Lung (tissue), 11 donors: ENCODE measurements at regions not wholly inside any gene's neighbourhood (a gene's known extent, or its start where the extent isn't known, plus 50 kb on each side); places are given as distances from the start of the nearest gene placed in this dataset.

Experiments used
- ATAC-seq: fragments of 200-7000 bp; cut with Tn5 transposase; one replicate; pipeline ENCODE4 v1.9.1; 2020; ENCODE audit warnings: moderate number of reproducible peaks; ENCODE audit not compliant: insufficient read depth, low FRiP score
- DNase-seq, 3 donors: peaks; one replicate each; pipeline ENCODE4 v3.0.0-alpha.2; 2013 to 2017
- H3K27ac ChIP-seq, 2 donors: one replicate each; pipeline ENCODE4 v1.5.1; 2013; ENCODE audit warnings: mild to moderate bottlenecking in 2 of 2, moderate library complexity in 2 of 2, control low read depth in 1 of 2, inconsistent platforms in 1 of 2, low read depth in 1 of 2, low read length in 1 of 2
- H3K27me3 ChIP-seq, 3 donors: one replicate each; pipeline ENCODE4 v1.5.1; 2013; ENCODE audit warnings: low read length in 2 of 3; ENCODE audit not compliant: control insufficient read depth in 3 of 3, insufficient read depth in 3 of 3
- H3K36me3 ChIP-seq, 4 donors: one replicate each; pipeline ENCODE4 v1.5.1; 2013; ENCODE audit warnings: low read length in 4 of 4, mild to moderate bottlenecking in 1 of 4, moderate library complexity in 1 of 4; ENCODE audit not compliant: control insufficient read depth in 4 of 4, insufficient read depth in 4 of 4
- H3K4me1 ChIP-seq, 5 donors: one replicate each; pipeline ENCODE4 v1.5.1; 2013; ENCODE audit warnings: low read length in 5 of 5, mild to moderate bottlenecking in 2 of 5, moderate library complexity in 1 of 5; ENCODE audit not compliant: control insufficient read depth in 5 of 5, insufficient read depth in 5 of 5
- H3K4me3 ChIP-seq: one replicate; pipeline ENCODE4 v1.5.1; 2013; ENCODE audit warnings: mild to moderate bottlenecking, control low read depth, moderate library complexity
- H3K9ac ChIP-seq, 2 donors: one replicate each; pipeline ENCODE4 v1.5.1; 2013; ENCODE audit warnings: low read length in 2 of 2, control low read depth in 1 of 2; ENCODE audit not compliant: insufficient read depth in 1 of 2
- H3K9me3 ChIP-seq, 4 donors: one replicate each; pipeline ENCODE4 v1.5.1; 2013; ENCODE audit warnings: low read length in 3 of 4, mild to moderate bottlenecking in 1 of 4, moderate library complexity in 1 of 4; ENCODE audit not compliant: control insufficient read depth in 4 of 4, insufficient read depth in 3 of 4
- WGBS, 2 donors: extraction: QIAGEN DNeasy Blood & Tissue Kit; methylation state at CpG; one replicate each; pipeline ENCODE4 v1.1.7; 2013; 5-methylcytosine and 5-hydroxymethylcytosine counted together
- TF ChIP-seq, protein P1 (sequence below): IDR thresholded peaks from 2 replicates; pipeline ENCODE4 v1.5.1; 2012; ENCODE audit warnings: mild to moderate bottlenecking; ENCODE audit errors: control extremely low read depth, extremely low read depth
- donor health status: control.
- donor health status: control.
- donor health status: Bipolar disorder and iron deficiency.
- donor health status: healthy.
- donor health status: DM: yes; HTN: yes; CAD: no.

GRCh38 chr5:3343911-3344310, 251.7 kb upstream of the IRX1 start:
- H3K9me3 ChIP-seq, result peaks cover 0 to 9% (median 0%) of the 10 kb centered on the region in 4 donors
- TF ChIP-seq, protein P1, sequence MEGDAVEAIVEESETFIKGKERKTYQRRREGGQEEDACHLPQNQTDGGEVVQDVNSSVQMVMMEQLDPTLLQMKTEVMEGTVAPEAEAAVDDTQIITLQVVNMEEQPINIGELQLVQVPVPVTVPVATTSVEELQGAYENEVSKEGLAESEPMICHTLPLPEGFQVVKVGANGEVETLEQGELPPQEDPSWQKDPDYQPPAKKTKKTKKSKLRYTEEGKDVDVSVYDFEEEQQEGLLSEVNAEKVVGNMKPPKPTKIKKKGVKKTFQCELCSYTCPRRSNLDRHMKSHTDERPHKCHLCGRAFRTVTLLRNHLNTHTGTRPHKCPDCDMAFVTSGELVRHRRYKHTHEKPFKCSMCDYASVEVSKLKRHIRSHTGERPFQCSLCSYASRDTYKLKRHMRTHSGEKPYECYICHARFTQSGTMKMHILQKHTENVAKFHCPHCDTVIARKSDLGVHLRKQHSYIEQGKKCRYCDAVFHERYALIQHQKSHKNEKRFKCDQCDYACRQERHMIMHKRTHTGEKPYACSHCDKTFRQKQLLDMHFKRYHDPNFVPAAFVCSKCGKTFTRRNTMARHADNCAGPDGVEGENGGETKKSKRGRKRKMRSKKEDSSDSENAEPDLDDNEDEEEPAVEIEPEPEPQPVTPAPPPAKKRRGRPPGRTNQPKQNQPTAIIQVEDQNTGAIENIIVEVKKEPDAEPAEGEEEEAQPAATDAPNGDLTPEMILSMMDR, result no peak
- WGBS, 2 donors, result 82 to 89% methylated on average over 6 of the region's 6 CpGs
- H3K9ac ChIP-seq, result no peak overlapping the region
- H3K4me1 ChIP-seq, result peaks cover 0 to 9% (median 0%) of the 10 kb centered on the region in 5 donors
- no peak overlapping the region for H3K27ac ChIP-seq
- no peak for ATAC-seq
- no peaks in the 10 kb centered on the region for H3K36me3 ChIP-seq
- H3K4me3 ChIP-seq, result no peak overlapping the region
- H3K27me3 ChIP-seq, result no peaks in the 10 kb centered on the region
- no peak for DNase-seq

DNA sequence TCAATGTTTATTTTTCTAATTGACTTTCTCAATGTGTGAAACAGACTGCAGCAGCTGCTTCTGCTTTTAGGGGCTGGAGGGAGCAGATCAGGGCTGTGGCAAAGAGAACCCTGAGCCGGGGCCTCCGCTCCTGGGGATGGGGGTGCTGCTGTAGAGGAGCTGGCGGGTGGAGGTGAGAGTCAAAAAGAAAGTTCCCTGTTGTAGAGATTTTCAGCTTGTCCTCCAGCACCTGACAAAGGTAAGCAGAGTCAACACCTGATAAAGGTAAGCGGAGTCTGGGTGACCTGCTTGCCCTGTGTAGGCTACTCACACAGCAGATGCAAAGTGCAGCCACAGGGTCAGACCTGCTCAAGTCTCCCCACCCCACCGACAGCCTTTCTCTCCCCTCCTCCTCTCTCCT, 252.4 kb upstream of the IRX1 start:
- 70 to 73% methylated on average over 5 of the region's 5 CpGs for WGBS, 2 donors
- peaks cover 0 to 9% (median 0%) of the 10 kb centered on the region in 5 donors for H3K4me1 ChIP-seq
- peaks cover 0 to 9% (median 0%) of the 10 kb centered on the region in 4 donors for H3K9me3 ChIP-seq
- no peak overlapping the region for H3K27ac ChIP-seq
- no peak overlapping the region for H3K9ac ChIP-seq
- TF ChIP-seq, protein P1, result no peak
- H3K4me3 ChIP-seq, result no peak overlapping the region
- H3K27me3 ChIP-seq, result no peaks in the 10 kb centered on the region
- no peak for DNase-seq
- ATAC-seq, result no peak
- H3K36me3 ChIP-seq, result no peaks in the 10 kb centered on the region

DNA sequence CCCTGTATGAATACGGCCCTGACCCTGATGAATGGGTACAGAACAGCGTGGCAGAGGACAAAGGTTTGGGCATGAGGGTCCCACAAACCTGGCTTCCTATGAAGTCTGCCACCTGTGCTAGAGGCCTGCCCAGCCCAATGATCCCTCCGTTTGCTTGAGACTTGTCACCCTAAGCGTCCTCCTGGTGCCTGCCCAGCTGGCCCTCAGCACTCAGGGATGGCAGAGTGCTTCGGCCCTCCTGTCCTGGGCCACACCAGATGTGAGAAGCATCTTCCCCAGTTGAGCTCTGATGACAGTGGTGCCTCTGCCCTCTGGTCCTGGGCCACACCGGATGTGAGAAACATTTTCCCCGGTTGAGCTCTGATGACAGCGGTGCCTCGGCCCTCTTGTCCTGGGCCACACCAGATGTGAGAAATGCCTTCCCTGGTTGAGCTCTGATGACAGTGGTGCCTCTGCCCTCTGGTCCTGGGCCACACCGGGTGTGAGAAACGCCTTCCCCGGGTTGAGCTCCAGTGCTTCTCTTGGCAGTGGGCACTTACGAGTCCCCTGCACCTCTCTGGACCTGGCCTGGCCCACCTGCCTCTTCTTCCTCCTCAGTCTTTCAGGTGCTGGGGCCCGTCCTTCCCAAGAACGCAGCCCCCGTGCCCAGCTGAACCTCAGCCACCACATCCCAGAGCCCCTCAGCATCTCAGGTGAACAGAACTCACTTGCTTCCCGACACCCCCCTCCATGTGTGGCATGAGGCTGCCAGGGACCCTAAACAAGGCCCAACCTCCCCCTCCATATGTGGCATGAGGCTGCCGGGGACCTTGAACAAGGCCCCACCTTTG, 253.1 kb upstream of the IRX1 start:
- ATAC-seq, result no peak

More for the DNA sequence above, 253.1 kb upstream of the IRX1 start:
- DNase-seq, result no peak
- no peaks in the 10 kb centered on the region for H3K36me3 ChIP-seq
- H3K9me3 ChIP-seq, result peaks cover 0 to 6% (median 0%) of the 10 kb centered on the region in 4 donors
- H3K27ac ChIP-seq, result no peak overlapping the region
- no peak overlapping the region for H3K9ac ChIP-seq
- TF ChIP-seq, protein P1, result no peak
- no peak overlapping the region for H3K4me3 ChIP-seq
- H3K27me3 ChIP-seq, result no peaks in the 10 kb centered on the region
- WGBS, 2 donors, result 89 to 91% methylated on average over 18 of the region's 18 CpGs
- peaks cover 0 to 9% (median 0%) of the 10 kb centered on the region in 5 donors for H3K4me1 ChIP-seq
